Astrocyte of the cerebellum (primary cell): ENCODE measurements at regions not wholly inside any gene's neighbourhood (a gene's known extent, or its start where the extent isn't known, plus 50 kb on each side); places are given as distances from the start of the nearest gene placed in this dataset.

ENCODE experiments used
- DNase-seq: peaks from one replicate; pipeline ENCODE4 v3.0.0-alpha.2; 2011; ENCODE audit warnings: low read depth
- H3K4me3 ChIP-seq: 2 replicates; pipeline ENCODE4 v1.5.1; 2011; ENCODE audit warnings: mild to moderate bottlenecking, low read depth, low read length, moderate library complexity
- in situ Hi-C: cut with HindIII; loops from 2 replicates; pipeline ENCODE4 v1.10.0; 2017; ENCODE audit warnings: low sequenced_read_pairs
- TF ChIP-seq, protein P1 (sequence below): IDR thresholded peaks from 2 replicates; pipeline ENCODE4 v1.5.1; 2012; ENCODE audit warnings: low read length, low read depth, moderate library complexity, mild to moderate bottlenecking; ENCODE audit errors: missing control alignments

DNA sequence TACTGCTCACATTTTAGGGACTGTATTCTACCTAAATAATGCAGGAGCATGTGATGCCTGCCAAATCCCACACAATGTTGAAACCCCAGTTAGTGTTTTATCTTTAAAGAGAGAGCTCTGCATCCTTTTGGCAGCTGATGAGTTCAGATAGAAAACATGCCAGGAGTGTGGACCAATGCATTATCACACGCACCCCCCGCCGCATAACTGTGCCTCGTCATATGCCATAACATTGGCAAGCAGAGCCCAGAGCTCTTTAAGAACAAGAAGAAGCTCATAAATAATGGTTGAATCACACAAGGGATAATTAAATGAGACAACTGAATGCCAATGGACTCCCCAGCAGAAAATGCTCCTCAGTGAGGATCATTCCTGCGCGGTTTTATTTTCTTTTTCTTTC is 52.8 kb upstream of the RORB start:
- in situ Hi-C loops: no loop called here
- TF ChIP-seq, protein P1, sequence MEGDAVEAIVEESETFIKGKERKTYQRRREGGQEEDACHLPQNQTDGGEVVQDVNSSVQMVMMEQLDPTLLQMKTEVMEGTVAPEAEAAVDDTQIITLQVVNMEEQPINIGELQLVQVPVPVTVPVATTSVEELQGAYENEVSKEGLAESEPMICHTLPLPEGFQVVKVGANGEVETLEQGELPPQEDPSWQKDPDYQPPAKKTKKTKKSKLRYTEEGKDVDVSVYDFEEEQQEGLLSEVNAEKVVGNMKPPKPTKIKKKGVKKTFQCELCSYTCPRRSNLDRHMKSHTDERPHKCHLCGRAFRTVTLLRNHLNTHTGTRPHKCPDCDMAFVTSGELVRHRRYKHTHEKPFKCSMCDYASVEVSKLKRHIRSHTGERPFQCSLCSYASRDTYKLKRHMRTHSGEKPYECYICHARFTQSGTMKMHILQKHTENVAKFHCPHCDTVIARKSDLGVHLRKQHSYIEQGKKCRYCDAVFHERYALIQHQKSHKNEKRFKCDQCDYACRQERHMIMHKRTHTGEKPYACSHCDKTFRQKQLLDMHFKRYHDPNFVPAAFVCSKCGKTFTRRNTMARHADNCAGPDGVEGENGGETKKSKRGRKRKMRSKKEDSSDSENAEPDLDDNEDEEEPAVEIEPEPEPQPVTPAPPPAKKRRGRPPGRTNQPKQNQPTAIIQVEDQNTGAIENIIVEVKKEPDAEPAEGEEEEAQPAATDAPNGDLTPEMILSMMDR: no peak

More for the DNA sequence above, 52.8 kb upstream of the RORB start:
- H3K4me3 ChIP-seq: no peak overlapping the region
- no peak for DNase-seq
